ENCODE measurements at regions not wholly inside any gene's neighbourhood (a gene's known extent, or its start where the extent isn't known, plus 50 kb on each side); places are given as distances from the start of the nearest gene placed in this dataset.

DNA sequence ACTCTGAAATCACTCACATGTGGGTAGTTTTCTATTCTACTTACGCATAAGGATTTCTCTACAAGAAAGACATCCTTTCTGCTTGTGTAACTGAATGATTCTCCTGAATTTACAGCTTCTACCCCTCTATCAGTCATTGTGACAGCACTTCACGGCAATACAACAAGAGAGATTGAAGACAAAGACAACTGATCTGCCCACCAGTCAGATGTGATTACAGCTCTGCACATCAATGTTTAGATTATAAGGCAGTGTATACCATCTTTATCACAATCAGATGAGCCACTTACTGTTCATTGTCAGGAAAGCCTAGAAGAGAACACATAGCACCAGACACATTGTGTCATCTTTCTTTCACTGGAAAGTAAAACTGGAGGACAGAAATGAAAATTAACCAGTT, 324.4 kb downstream of the CENPC start:
- no peak for DNase-seq

DNA sequence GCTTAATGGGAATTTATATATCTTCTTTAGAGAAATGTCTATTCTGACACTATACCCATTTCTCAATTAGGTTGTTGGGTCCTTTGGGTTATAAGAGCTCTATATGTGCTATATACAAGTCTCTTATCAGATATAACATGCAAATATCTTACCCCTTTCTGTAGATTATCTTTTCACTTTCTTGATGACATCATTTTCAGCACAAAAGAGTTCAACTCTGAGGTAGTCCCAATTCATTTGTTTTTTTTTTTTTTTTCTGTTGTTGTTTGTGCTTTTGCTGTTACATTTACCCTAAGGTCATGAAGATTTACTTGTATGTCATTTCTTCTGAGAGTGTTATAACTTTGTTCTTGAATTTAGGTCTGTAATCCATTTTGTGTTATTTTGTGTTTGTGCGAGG, 326.4 kb downstream of the CENPC start:
- DNase-seq, result no peak

DNA sequence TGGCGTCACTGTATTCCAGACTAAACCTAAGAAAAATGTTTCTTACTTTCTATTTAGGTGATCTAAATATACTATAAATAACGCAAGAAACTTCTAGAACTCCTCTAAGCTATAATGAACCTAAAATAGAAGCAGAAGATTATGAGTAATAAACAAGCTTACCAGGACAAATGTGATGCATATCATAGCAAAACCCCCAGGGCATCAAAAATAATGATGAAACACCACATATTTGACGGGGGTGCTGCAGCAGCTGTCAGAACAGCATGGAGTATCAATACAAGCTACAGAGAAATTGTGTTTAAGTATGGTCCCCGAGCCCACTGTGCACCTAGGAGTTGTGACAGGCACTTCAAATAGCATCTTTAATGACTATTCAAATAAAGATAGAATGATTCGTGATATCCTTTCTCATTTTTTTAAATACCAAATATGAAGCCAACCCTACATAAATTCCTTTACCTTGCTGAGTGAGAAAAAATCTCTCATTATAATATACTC, 337.3 kb downstream of the CENPC start:
- DNase-seq, result no peak

DNA sequence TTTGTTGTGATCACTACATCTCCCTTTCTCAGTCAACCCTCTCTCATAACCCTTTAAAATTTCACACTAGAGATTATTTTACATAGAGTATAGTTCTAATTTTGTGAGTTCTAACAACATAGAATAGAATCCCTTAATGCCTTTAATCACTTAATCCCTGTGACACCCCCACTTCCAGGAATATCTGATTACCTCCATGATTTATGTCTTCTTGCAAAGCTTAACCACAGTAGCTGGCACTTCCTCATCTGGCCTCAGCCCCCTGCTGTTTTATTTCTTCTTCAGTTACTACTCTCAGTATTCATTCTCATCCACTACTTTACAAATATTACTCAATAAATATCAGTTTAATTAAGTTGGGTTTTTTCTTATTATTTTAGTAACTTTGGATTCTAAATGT, 340.9 kb downstream of the CENPC start:
- DNase-seq, result no peak

DNA sequence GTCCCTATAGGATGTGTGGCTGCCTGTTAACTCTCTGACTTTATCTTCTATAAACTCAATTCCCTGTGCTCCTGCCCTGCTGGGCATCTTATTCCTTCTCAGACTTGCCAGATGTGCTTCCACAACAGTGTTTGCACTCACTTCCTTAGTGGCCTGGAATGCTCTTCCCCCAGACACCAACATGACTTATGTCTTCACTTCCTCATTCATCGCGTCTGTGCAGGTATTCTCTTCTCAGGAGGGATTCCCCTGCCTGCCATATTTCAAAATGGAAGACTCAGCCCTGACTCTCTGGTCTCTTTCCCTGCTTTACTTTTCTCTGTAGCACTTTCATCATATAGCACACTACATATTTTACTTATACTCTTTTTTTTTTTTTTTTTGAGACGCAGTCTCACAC, 344.0 kb downstream of the CENPC start:
- no peak for DNase-seq

DNA sequence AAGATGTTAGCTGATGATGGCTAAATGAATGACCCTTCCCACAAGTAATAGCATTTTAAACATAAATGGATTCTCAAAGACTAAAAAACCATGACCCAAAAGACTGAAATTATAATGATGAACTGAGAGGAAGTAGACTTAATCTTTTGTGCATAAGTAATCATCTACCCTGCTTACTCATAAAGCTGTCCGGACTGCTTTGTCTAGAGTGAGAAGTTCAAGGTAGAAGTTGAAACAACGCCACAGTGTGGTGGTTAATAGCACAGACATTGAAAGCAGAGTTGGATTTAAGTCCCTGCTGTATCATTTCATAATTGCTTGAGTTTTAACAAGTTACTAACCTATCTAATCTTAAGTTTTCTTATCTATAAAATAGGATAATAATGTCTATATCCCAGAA, 346.6 kb downstream of the CENPC start:
- DNase-seq, result peak; percentile 4

DNA sequence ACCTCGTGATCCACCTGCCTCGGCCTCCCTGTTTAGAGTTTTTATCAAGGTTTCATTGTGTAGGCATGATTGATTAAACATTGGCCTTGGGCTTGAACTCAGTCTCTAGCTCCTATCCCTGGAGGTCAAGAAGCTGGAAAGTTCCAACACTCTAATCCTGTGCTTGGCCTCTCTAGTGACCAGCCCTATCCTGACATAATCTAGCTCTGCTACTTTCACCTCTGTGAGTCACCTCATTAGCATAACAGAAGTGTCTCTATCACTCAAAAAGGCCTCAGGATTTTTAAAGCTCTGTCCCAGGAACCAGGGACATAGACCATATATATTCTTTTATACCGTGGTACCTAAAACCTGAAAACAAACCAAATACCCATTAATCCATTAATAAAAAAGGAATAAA, 377.5 kb downstream of the CENPC start:
- no peak for DNase-seq

DNA sequence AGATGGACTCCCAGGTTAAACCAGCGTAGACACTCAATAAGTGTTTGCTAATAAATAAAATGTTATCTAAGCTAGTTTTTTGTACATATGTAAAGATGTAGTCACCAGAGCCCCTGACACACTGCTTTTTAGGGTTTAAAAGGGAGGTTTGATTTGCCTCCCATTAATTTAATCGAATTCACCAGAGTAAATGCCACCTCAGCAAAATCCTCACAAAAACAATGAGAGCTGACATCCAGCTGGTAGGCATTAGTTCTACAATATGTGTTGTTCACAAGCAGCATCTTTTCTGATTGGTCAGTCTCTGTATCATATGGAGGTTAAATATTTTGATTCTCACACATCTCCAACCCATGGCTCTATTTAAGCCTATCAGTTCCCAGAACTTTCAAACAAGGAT, 382.6 kb downstream of the CENPC start:
- DNase-seq, result no peak

DNA sequence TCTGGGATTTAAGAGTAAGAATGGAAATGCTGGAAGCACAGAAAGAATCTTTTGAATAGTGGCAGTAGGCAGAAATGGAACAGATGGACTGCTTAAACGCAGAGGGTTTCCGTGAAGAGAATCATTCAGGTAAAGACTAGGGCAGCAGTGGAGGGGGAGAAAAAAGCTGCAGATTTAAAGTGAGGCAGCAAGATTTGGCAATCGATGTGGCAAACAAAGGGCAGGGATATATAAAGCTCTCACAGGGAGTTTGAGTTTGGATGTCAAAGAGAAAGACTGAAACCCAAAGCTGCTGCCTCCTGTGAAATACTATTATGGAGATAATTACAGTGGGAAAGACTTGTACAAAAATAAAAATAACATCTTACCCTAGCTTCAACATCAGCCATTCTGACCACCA, 384.0 kb downstream of the CENPC start:
- no peak for DNase-seq

DNA sequence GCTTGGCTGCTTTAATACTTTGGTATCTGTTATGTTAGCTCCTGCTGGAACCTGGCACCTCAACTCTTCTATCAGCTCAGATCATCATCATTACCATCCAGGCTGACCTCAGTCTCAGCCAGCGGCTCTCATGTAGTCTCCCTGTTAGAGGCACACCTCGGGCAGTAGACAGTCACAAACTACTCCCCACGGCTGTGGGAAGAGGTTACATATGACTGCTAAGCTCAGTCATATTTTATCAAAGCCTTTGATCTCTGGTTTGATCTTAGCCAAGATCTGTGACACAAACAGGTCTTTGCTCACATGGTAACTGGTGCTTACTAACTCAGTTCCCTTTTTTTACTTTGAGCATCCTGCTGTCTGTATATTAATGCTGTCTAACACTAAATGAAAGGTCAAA, 384.9 kb downstream of the CENPC start:
- DNase-seq, result no peak

DNA sequence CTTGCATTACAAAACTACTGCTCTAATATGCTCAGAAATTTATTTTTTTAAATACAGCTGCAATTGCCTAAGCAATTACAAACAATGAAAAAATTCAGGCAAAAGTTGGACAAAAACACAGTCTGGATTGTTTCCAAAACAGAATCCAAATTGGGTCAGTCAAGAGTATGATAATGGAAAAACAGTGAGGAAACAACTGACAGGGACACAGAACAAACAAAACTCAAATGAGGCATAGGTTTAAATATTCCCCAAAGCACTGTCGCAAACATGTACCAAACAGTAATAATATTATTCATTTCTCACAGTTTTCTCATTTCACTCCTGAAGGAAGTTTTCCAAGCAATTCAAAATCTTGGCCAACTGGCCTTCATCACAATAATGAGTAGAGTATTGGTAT, 386.6 kb downstream of the CENPC start:
- no peak for DNase-seq

DNA sequence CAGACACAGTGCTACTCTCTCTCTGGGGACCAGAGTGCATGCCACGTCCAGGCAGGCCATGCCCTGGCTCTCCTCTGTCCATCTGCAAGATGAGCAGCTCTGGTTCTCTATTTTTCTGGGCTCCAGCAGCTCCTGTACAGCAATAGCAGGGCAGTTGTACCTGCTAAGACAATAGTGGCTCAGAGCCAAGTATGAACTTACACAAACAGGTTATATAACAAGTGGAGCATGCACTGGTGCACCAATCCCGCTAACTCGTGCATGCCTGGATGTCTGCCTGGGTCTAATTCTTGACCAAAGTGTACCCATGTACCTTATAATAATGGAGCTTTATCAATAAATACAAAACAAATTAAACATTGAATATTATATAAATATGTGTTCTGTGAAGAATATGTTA, 392.3 kb downstream of the CENPC start:
- DNase-seq, result peak; percentile 15

DNA sequence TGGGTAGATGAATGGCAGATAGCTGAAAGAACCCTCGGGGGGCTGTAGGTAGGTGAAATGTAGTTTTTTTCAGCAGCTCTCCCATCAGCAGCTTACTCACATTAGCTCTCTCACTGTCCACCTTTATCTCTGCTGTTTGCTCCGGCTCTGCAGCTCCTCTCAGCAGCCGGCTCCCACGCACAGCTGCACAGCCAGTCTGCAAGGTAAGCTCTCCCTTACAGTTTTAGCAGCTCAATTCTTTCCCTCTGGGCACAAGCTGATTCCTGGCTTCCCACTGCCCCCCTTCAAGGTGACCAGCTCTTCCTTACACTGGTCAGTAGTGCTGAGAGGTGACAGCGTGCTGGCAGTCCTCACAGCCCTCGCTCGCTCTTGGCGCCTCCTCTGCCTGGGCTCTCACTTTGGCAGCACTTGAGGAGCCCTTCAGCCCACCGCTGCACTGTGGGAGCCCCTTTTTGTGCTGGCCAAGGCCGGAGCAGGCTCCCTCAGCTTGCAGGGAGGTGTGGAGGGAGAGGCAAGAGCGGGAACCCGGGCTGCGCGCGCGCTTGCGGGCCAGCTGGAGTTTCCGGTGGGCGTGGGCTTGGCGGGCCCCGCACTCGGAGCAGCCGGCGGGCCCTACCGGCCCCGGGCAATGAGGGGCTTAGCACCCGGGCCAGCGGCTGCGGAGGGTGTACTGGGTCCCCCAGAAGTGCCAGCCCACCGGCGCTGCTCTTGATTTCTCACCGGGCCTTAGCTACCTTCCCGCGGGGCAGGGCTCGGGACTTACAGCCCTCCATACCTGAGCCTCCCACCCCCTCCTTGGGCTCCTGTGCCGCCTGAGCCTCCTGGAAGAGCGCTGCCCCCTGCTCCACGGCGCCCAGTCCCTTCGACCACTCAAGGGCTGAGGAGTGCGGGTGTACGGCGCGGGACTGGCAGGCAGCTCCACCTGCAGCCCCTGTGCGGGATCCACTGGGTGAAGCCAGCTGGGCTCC, 393.6 kb downstream of the CENPC start:
- DNase-seq, result peak; percentile 34

DNA sequence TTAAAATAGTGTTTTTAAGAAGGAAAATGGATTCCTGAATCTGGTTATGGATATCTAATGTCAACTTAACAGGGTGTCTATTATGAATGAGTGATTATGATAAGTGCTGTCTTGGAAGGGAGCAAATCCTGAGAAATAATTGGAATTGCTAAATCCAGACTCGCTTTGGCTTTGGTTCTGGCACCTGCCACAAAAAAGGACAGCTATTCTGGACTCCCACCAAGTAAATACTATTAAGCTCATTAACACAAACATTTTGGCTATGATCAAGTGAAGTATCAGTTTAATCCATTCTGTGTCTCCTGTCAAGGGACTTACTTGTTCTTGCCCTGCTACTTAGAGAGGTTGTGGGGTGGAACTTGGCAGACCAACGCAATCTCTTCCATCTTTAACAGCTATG, 403.7 kb downstream of the CENPC start:
- DNase-seq, result no peak

DNA sequence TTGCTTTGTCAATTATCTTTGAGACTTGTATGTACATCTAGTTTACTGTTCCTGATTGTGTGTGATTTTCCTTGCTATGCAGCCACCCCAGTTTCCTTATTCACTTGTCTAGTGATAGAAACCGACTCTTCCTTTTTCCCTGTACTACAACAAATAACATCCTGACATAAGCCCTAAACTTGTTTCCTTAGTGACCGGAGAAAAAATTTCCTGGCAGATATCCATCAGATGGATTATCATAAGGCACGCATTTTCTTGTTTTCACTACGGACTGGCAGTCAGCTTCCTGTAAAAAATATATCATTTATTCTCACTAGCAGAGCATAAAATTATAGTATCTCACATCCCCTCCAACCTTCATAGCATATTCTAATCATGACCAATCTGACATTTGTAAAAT, 410.7 kb downstream of the CENPC start:
- no peak for DNase-seq

DNA sequence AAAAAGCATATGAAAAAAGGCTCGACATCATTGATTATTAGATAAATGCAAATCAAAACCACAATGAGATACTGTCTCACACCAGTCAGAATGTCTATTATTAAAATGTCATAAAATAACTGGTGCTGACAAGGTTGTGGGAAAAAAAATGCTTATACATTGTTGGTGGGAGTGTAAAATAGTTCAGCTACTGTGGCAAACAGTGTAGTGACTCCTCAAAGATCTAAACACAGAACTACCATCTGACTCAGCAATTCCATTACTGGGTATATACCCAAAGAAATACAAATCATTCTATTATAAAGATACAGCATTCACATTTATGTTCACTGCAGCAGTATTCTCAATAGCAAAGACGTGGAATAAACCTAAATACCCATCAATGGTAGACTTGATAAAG, 412.1 kb downstream of the CENPC start:
- no peak for DNase-seq

DNA sequence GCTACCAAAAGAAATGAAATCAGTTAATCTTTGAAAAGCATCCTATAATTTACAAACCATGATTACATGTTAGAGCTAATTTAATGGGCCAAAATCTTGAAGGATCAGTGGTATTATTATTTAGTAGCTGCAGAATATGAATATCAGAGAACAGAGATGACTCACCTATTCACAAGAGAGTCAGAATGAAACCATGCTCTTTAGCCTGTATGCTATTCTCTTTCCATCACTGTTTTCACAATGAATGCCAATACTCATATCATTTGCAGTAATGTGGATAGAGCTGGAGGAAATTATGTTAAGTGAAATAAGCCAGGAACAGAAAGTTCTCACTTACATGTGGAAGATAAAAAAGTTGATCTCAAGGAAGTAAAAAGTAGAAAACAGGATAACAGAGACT, 414.1 kb downstream of the CENPC start:
- no peak for DNase-seq

DNA sequence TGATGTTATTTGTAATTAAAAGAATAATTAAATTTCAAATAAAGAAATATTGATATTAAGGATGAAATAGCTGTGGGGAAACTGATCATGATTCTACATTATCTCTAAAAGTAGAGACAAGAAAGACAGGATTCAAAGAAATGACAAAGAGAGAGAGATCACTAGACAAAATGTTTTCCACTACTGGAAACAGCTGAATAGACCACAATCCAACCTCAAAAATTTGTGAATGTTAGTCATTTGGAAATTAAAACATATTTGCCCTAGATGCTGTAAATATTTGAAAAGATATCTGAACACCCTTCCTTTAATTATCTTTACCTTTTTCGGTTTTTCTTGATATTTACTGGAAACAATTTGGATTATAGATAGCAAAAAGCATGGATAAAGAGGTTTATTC, 414.9 kb downstream of the CENPC start:
- no peak for DNase-seq

DNA sequence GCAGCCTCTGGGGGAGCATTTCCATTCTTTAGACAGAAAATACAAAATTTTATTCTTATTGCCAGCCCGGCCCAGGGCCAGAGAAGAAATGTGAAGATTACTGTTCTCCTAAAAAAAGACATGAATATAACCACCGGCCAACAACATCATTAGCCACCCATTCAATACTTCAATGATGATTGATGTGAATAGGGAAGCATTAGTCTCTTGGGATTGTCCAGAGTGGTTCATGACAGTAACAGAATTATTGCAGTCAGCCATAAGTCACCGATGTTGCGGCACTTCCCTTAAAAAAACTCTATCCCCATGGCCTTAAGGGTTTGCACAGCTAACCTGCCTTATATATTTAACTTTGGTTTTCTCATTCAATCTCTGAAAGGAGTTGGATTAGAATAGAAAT, 418.7 kb downstream of the CENPC start:
- no peak for DNase-seq

DNA sequence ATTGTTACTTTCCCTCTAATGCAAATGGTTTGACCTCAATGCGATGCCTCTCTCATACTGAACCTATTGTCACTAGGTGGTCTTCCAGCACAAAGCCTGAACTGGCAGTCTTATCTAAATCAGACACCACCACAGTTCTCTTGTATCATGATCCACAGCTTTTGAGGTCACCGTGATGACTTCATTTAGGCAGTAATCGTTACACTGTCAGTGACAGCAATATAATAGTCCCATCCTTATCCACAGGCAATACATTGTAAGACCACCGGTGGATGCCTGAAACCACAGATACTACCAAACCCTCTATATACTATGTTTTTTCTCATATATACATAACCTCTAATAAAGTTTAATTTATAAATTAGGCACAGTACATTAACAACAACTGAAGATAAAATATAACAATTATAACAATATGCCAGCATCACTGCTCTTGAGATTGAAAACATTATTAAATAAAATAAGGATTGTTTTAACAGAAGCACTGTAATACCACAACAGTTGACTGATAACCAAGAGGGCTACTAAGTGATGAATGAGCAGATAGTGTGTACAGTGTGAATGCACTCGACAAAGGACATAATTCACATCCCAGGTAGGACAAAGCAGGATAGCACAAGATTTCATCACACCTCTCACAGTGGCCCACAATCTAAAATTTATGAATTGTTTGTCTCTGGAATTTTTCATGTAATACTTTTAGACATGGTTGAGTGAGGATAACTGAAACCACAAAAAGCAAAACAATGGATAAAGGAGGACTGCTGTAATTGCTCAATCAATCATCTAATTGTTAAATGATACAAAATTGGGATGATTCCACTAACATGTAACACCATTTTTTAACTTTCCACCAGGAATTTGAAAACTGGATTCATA, 419.4 kb downstream of the CENPC start:
- DNase-seq, result no peak

DNA sequence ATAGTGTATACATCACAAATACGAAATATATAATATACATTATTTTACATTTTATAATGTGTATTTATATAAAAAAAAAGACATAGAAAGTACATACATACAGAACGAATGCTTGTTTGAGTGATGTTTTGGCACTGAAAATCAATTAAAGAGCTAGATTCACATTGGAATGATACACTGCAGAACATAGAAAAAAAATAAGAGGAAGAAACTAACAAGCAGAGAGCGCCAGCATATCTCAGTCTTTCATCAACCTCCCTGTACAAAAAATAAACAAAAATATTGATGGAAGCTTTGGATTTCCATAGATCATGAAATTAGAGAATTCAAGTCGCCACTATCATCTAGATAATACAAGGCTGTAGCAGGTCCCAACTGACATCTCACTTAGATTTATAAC, 420.6 kb downstream of the CENPC start:
- no peak for DNase-seq

DNA sequence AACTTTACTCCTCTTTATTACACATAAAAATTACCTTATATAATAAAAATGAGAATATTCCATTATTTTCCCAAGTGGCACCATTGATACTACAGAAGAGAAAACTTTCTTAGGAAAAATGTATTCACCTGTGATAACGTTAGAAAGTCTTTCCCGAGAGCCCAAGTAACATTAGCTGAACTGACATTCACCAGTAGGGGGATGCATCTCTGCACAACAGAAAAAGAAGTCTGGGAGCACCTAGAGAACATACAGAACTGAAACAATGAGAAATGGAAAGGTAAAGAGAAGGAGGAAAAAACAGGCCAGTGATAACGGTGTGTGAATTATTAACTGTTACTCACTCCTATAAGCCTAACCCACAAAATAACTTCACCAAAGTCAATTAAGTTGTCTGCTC, 423.3 kb downstream of the CENPC start:
- no peak for DNase-seq

DNA sequence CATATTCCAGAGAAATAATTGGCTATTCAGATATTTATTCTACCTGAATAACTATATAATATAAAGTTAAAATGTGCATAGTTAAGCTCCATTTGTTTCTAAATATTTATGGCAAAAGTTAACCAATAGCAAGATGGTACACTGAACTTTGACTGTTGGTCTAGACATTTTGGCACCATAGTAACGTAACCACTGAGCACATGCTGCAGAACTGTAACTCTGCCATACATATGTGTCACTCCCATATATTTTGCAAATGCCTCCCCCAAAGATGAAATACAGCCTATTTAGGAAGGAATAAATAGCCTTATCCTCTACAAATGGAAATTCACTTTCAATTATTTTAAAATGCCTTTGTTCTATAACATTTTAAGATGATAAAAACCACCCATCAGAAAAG, 424.9 kb downstream of the CENPC start:
- DNase-seq, result no peak

Data from right kidney (tissue), 1 donor.